ENCODE measurements at regions not wholly inside any gene's neighbourhood (a gene's known extent, or its start where the extent isn't known, plus 50 kb on each side); places are given as distances from the start of the nearest gene placed in this dataset.

GRCh38 chr4:149158817-149159216 lies 656.8 kb downstream of the IQCM start:
- POLR2A ChIA-PET (ENCODE audit: partially characterized antibody), result no interaction called here
- H3K4me3 ChIP-seq (ENCODE audit: extremely low read depth in 1 of 4, insufficient read depth in 2 of 4, low read depth in 3 of 4, low read length in 4 of 4), result no peak overlapping the region

More at GRCh38 chr4:149158817-149159216, 656.8 kb downstream of the IQCM start:
- Histone ChIP-seq H3K4me2 (ENCODE audit: insufficient read depth in 1 of 2, low read depth in 2 of 2, low read length in 2 of 2) (no peak overlapping the region), H2AFZ (ENCODE audit: low read length) (no peak overlapping the region), H3K9ac (replicated peaks in 1 of 4; ENCODE audit: extremely low read depth in 1 of 4, low read depth in 3 of 4, low read length in 3 of 4) (no peak overlapping the region), H2BK5ac (ENCODE audit: low read depth, low read length) (no peak overlapping the region), H2BK12ac (ENCODE audit: low read depth, low read length) (no peak overlapping the region), H4K8ac (ENCODE audit: extremely low read depth, insufficient read depth, low read length) (no peak overlapping the region), H3K4me1 (replicated peaks in 1 of 4; ENCODE audit: control insufficient read depth in 3 of 4, insufficient read depth in 4 of 4, low read length in 3 of 4) (peaks cover 0 to 3% (median 0%) of the 10 kb centered on the region in 4 experiments; a peak in 1 of 7 replicates), H2BK15ac (ENCODE audit: low read length) (no peak overlapping the region), H3K79me1 (ENCODE audit: low read depth, low read length) (no peaks in the 10 kb centered on the region), H3K9me3 (ENCODE audit: insufficient read depth in 2 of 2, low read depth in 1 of 2, low read length in 1 of 2) (no peaks in the 10 kb centered on the region), H2BK20ac (ENCODE audit: low read length) (no peak overlapping the region), H3K79me2 (ENCODE audit: control insufficient read depth in 1 of 2, insufficient read depth in 2 of 2, low read length in 2 of 2) (no peaks in the 10 kb centered on the region), H3K4ac (replicated peaks; ENCODE audit: insufficient read length, low read depth, low read length) (no peak overlapping the region), H3K56ac (replicated peaks; ENCODE audit: insufficient read length, low read depth, low read length) (no peak overlapping the region), H2BK120ac (replicated peaks; ENCODE audit: low read depth, low read length) (no peak overlapping the region), H4K20me1 (replicated peaks in 1 of 2; ENCODE audit: control insufficient read depth in 1 of 2, insufficient read depth in 2 of 2, low read length in 2 of 2) (no peaks in the 10 kb centered on the region), H3K36me3 (ENCODE audit: control insufficient read depth in 2 of 4, insufficient read depth in 4 of 4, low read length in 3 of 4) (no peaks in the 10 kb centered on the region), H4K5ac (ENCODE audit: insufficient read length, low read depth, low read length) (no peak overlapping the region), H2AK5ac (ENCODE audit: low read depth, low read length) (no peak overlapping the region), H3K23ac (ENCODE audit: insufficient read length) (no peak overlapping the region), H3K27ac (ENCODE audit: low read depth, low read length) (no peak overlapping the region), H3K23me2 (ENCODE audit: low read depth, low read length) (no peaks in the 10 kb centered on the region), H3K27me3 (replicated peaks in 1 of 4; ENCODE audit: control insufficient read depth in 3 of 4, extremely low read depth in 1 of 4, insufficient read depth in 3 of 4, low read length in 3 of 4) (no peaks in the 10 kb centered on the region), H3K18ac (ENCODE audit: extremely low read depth, low read length) (no peak overlapping the region), H3K14ac (ENCODE audit: insufficient read length) (no peak overlapping the region), H4K91ac (replicated peaks; ENCODE audit: insufficient read length, low read length) (no peak overlapping the region)
- no peak for DNase-seq (ENCODE audit: low read depth in 1 of 2, low spot score in 2 of 2)
- TF ChIP-seq BACH1 (IDR thresholded peaks at IDR 0.05; ENCODE audit: low read length) (no peak), BRCA1 (IDR thresholded peaks at IDR 0.05; ENCODE audit: low read depth, low read length) (no peak), SP4 (IDR thresholded peaks at IDR 0.05; ENCODE audit: low read length) (no peak), E2F6 (IDR thresholded peaks at IDR 0.05) (no peak), TEAD4 (IDR thresholded peaks at IDR 0.05; ENCODE audit: low read depth, low read length) (no peak), POLR2A (IDR thresholded peaks at IDR 0.05; ENCODE audit: control extremely low read depth in 1 of 2, low read depth in 2 of 2, low read length in 2 of 2) (no peak), TBP (IDR thresholded peaks at IDR 0.05; ENCODE audit: low read depth, low read length) (no peak), NRF1 (IDR thresholded peaks at IDR 0.05; ENCODE audit: low read depth, low read length) (no peak)
- WGBS, 2 experiments (ENCODE audit: extremely low coverage in 1 of 2, insufficient coverage in 1 of 2, insufficient read length in 1 of 2, insufficient replicate concordance in 2 of 2, low coverage in 1 of 2, low lambda C conversion rate in 2 of 2, missing lambda C conversion rate in 1 of 2), result 76% methylated on average over 3 of the region's 3 CpGs; no CpG with 5 or more reads in 1 of the 2 experiments
- no peak for FAIRE-seq
- CTCF ChIA-PET (ENCODE audit: partially characterized antibody), result interaction anchor here (0.9 kb wide), 1 partner anchor 13 kb away, joined by 4 read pairs; no protein-coding TSS in a partner anchor

Measured in H1 (cell line).